Spleen (tissue), 11 donors: ENCODE measurements at regions not wholly inside any gene's neighbourhood (a gene's known extent, or its start where the extent isn't known, plus 50 kb on each side); places are given as distances from the start of the nearest gene placed in this dataset.
"Not testable (repeated sequence)": the region's sequence is repeated elsewhere in the genome, so short reads cannot be mapped to it uniquely, and the experiment has no call there.

ENCODE experiments used
- DNase-seq: peaks from one replicate; pipeline ENCODE4 v3.0.0-alpha.2; 2020
- H3K27ac ChIP-seq, 8 donors: fragments of 200-600 bp; sonication (generic) in 7 of 8; 1 replicate in 4 of 8; 2 replicates in 4 of 8; pipeline versions ENCODE4 v1.5.0 to v1.8.0; 2016 to 2021; ENCODE audit warnings: inconsistent platforms in 4 of 8, mild to moderate bottlenecking in 4 of 8, moderate library complexity in 1 of 8
- H3K27me3 ChIP-seq, 7 donors: fragments of 200-600 bp; sonication (generic) in 6 of 7; replicated peaks in 1 of 7; 1 replicate in 4 of 7; 2 replicates in 3 of 7; pipeline versions ENCODE4 v1.5.0 to v1.8.0; 2016 to 2021; ENCODE audit warnings: inconsistent platforms in 3 of 7, mild to moderate bottlenecking in 1 of 7
- H3K36me3 ChIP-seq, 6 donors: fragments of 200-600 bp; sonication (generic) in 5 of 6; 1 replicate in 4 of 6; 2 replicates in 2 of 6; pipeline versions ENCODE4 v1.5.0 to v1.8.0; 2016 to 2021; ENCODE audit warnings: inconsistent platforms in 2 of 6
- H3K4me1 ChIP-seq, 6 donors: fragments of 200-600 bp; sonication (generic) in 5 of 6; 1 replicate in 3 of 6; 2 replicates in 3 of 6; pipeline versions ENCODE4 v1.5.0 to v1.8.0; 2016 to 2021; ENCODE audit warnings: inconsistent platforms in 3 of 6
- H3K4me3 ChIP-seq, 8 donors: fragments of 200-600 bp; sonication (generic) in 7 of 8; 1 replicate in 4 of 8; 2 replicates in 4 of 8; pipeline versions ENCODE4 v1.5.0 to v1.8.0; 2016 to 2021; ENCODE audit warnings: inconsistent platforms in 4 of 8, mild to moderate bottlenecking in 4 of 8, moderate library complexity in 2 of 8
- H3K9me3 ChIP-seq, 8 donors: fragments of 200-600 bp; sonication (generic) in 7 of 8; 1 replicate in 4 of 8; 2 replicates in 4 of 8; pipeline versions ENCODE4 v1.5.0 to v1.8.0; 2016 to 2021; ENCODE audit warnings: inconsistent platforms in 4 of 8
- POLR2A ChIP-seq, 3 donors: fragments of 450-650 bp; IDR thresholded peaks; one replicate each; pipeline ENCODE4 v1.5.1; 2017; ENCODE audit warnings: antibody characterized with exemption in 3 of 3, mild to moderate bottlenecking in 1 of 3
- POLR2AphosphoS5 ChIP-seq, 3 donors: sonication (generic); formaldehyde crosslinking; IDR thresholded peaks; one replicate each; pipeline ENCODE4 v1.5.1; 2017; ENCODE audit warnings: antibody characterized with exemption in 3 of 3
- WGBS, 5 donors: extraction: QIAGEN DNeasy Blood & Tissue Kit in 3 of 5; methylation state at CpG; one replicate each; pipeline versions ENCODE4 v1.1.5 to v1.1.7; 2013 to 2018; 5-methylcytosine and 5-hydroxymethylcytosine counted together
- intact Hi-C: fragments of 100-400 bp; cut with DNase I; formaldehyde crosslinking; loops from one replicate; pipeline ENCODE4 v1.15.0; 2023; ENCODE audit warnings: low total_unique reads
- TF ChIP-seq, protein P1 (sequence below), 11 experiments: fragments of 200-600 bp in 7 of 11; fragments of 450-650 bp in 4 of 11; sonication (generic) in 4 of 11; IDR thresholded peaks in 8 of 11; conservative IDR thresholded peaks in 3 of 11; 1 replicate in 7 of 11; 2 replicates in 4 of 11; pipeline versions ENCODE4 v1.4.0 to v1.8.0; 2016 to 2021; ENCODE audit warnings: antibody characterized with exemption in 11 of 11, inconsistent platforms in 4 of 11, mild to moderate bottlenecking in 1 of 11
- donor health status: healthy with polysubstance abuse.
- donor health status: DM: no; HTN: no; CAD: no; lungs with moderate emphysema.
- donor health status: DM: no; HTN: no; CAD: no.
- donor health status: Bipolar disorder and iron deficiency.
- donor health status: healthy.
- donor health status: DM: no; HTN: no; CAD: no.
- donor health status: DM: yes; HTN: yes; CAD: no.

DNA sequence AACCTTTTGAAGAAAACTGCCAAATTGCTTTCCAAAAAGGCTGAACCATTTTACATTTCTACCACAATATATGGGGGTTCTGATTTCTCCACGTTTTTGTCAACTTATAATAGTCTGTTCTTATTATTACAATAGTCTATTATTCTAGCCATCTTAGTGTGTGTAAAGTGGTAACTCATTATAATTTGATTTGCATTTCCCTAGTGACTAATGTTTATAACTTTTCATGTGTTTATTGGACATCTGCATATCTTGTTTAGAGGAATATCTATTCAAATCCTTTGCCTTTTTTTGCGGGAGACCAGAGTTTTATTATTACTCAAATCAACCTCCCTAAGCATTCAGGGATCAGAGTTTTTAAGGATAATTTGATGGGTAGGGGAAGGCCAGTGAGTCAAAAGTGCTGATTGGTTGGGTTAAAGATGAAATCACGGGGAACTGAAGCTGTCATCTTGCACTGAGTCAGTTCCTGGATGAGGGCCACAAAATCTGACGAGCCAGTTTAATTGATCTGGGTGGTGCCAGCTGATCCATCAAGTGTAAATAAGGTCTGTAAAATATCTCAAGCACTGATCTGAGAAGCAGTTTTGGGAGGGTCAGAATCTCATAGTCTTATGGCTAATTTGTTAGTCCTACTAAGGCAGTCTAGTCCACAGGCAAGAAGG, 303.4 kb upstream of the NCKAP5 start:
- Histone ChIP-seq H3K27me3 (peaks cover 0 to 3% (median 0%) of the 10 kb centered on the region in 7 donors), H3K27ac (no peak overlapping the region), H3K4me1 (no peaks in the 10 kb centered on the region), H3K4me3 (no peak overlapping the region), H3K36me3 (no peaks in the 10 kb centered on the region), H3K9me3 (peaks cover 0 to 7% (median 0%) of the 10 kb centered on the region in 8 donors)
- intact Hi-C loops, result no loop called here
- no peak for DNase-seq
- WGBS, 5 donors, result 60 to 77% (median 68%) methylated on average over 4 of the region's 4 CpGs
- TF ChIP-seq POLR2AphosphoS5 (IDR thresholded peaks at IDR 0.05), result no peak
- TF ChIP-seq, protein P1, sequence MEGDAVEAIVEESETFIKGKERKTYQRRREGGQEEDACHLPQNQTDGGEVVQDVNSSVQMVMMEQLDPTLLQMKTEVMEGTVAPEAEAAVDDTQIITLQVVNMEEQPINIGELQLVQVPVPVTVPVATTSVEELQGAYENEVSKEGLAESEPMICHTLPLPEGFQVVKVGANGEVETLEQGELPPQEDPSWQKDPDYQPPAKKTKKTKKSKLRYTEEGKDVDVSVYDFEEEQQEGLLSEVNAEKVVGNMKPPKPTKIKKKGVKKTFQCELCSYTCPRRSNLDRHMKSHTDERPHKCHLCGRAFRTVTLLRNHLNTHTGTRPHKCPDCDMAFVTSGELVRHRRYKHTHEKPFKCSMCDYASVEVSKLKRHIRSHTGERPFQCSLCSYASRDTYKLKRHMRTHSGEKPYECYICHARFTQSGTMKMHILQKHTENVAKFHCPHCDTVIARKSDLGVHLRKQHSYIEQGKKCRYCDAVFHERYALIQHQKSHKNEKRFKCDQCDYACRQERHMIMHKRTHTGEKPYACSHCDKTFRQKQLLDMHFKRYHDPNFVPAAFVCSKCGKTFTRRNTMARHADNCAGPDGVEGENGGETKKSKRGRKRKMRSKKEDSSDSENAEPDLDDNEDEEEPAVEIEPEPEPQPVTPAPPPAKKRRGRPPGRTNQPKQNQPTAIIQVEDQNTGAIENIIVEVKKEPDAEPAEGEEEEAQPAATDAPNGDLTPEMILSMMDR (IDR thresholded peaks at IDR 0.05 in 8 of 11, conservative IDR thresholded peaks at IDR 0.05 in 3 of 11), result no peak
- TF ChIP-seq POLR2A (IDR thresholded peaks at IDR 0.05), result no peak

DNA sequence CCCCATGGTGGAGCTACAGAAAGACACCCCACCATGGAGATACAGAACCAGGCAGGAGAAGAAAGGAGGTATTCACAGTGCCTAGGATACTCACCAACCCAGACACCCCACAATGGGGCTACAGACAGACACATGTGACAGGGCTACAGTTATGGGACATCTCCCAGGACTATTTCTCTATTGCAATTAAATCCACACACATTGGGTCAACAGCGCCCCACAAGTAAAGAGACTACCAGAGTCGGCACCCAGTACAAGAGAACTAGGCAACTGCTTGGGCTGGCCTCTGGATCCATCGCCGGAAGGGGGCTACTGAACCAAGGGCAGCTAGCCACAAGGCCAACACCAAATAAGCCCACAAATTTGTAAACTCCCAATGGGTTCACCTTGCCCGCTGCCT, 310.1 kb upstream of the NCKAP5 start:
- Histone ChIP-seq H3K4me1 (no peaks in the 10 kb centered on the region), H3K27ac (no peak overlapping the region), H3K4me3 (no peak overlapping the region), H3K36me3 (no peaks in the 10 kb centered on the region), H3K9me3 (no peaks in the 10 kb centered on the region), H3K27me3 (peaks cover 0 to 5% (median 0%) of the 10 kb centered on the region in 7 donors)
- 86 to 98% (median 90%) methylated on average over 5 of the region's 5 CpGs for WGBS, 5 donors
- no peak for DNase-seq
- intact Hi-C loops, result no loop called here
- no peak for TF ChIP-seq POLR2AphosphoS5 (IDR thresholded peaks at IDR 0.05)
- TF ChIP-seq, protein P1 (IDR thresholded peaks at IDR 0.05 in 8 of 11, conservative IDR thresholded peaks at IDR 0.05 in 3 of 11), result no peak
- TF ChIP-seq POLR2A (IDR thresholded peaks at IDR 0.05), result no peak

DNA sequence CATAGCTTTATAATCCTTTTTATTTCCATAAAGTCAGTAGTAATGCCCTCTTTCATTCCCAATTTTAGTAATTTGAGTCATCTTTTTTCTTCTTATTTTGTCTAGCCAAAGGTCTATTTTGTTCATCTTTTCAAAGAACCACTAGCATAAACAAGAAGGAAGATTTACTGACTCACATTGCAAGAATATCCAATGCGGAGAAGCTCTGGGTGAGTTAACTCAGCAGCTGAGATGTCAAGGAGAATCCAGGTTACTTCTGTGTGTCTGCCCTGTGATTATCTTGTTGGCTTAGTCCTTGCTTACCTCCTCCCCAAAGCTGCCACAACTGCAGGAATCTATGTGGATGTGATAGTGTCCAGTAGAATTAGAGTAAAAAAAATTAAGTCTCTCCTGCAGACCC, 311.4 kb upstream of the NCKAP5 start:
- Histone ChIP-seq H3K9me3 (no peaks in the 10 kb centered on the region), H3K36me3 (no peaks in the 10 kb centered on the region), H3K27ac (no peak overlapping the region), H3K4me1 (no peaks in the 10 kb centered on the region), H3K4me3 (no peak overlapping the region), H3K27me3 (peaks cover 0 to 5% (median 0%) of the 10 kb centered on the region in 7 donors)
- WGBS, 5 donors, result 94 to 100% (median 98%) methylated on average over 1 of the region's 1 CpG
- no peak for DNase-seq
- TF ChIP-seq POLR2A (IDR thresholded peaks at IDR 0.05) (no peak), POLR2AphosphoS5 (IDR thresholded peaks at IDR 0.05) (no peak)
- TF ChIP-seq, protein P1 (IDR thresholded peaks at IDR 0.05 in 8 of 11, conservative IDR thresholded peaks at IDR 0.05 in 3 of 11), result no peak
- intact Hi-C loops, result loop anchor here (10.0 kb wide), 2 partner anchors 235 to 565 kb away; no protein-coding TSS in a partner anchor

DNA sequence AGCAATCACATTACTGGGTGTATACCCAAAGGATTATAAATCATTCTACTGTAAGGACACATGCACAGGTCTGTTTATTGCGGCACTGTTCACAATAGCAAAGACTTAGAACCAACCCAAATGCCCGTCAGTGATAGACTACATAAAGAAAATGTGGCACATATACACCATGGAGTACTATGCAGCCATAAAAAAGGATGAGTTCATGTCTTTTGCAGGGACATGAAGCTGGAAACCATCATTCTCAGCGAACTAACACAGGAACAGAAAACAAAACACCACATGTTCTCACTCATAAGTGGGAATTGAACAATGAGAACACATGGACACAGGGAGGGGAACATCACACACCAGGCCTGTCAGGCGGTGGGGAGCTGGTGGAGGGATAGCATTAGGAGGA, 313.9 kb upstream of the NCKAP5 start:
- H3K36me3 ChIP-seq, H3K4me3 ChIP-seq, H3K27ac ChIP-seq, H3K27me3 ChIP-seq, DNase-seq, H3K9me3 ChIP-seq: not testable (repeated sequence)
- intact Hi-C loops, result loop anchor here (10.0 kb wide), 2 partner anchors 233 to 563 kb away; no protein-coding TSS in a partner anchor
- WGBS, 5 donors, result 78 to 85% (median 81%) methylated on average over 4 of the region's 4 CpGs
- H3K4me1 ChIP-seq, result peaks cover 0 to 13% (median 5%) of the 10 kb centered on the region in 6 donors
